ENCODE measurements at regions not wholly inside any gene's neighbourhood (a gene's known extent, or its start where the extent isn't known, plus 50 kb on each side); places are given as distances from the start of the nearest gene placed in this dataset.

DNA sequence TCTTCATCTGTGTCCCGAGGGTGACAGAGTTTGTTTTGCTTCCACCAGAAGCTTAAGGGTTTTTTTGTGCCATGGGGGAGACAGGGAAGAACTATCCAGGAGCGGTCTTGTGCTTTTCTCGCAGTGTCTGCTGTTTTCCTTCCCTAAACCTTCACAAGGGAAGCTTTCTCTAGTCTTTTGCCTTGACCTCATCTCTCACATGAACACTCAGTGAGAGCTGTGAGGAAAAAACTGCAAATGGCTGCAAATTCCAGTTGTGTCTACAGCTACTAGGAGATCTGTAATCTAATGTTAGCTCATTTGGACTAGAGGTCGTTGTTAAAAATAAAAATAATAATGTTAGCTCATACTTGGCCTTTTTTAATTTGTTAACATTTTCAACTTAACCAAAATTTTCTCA lies 264.7 kb upstream of the SESN3 start:
- H3K9me3 ChIP-seq = no peaks in the 10 kb centered on the region
- in situ Hi-C loops (cut with MboI; ENCODE audit: low pct_ligation_motif_present in 1 of 4, low pct_unique_long_range_greater_than_20kb in 1 of 4, low sequenced_read_pairs in 3 of 4) = no loop called here
- DNase-seq = no peak
- no peaks in the 10 kb centered on the region for H3K4me1 ChIP-seq
- no peak overlapping the region for H3K27ac ChIP-seq
- no peaks in the 10 kb centered on the region for H3K36me3 ChIP-seq
- H3K4me3 ChIP-seq = no peak overlapping the region
- WGBS, 2 donors (ENCODE audit: low coverage in 1 of 2) = 64 to 69% methylated on average over 2 to 4 of the region's 4 CpGs
- intact Hi-C loops (cut with DNase I; ENCODE audit: low total_unique reads) = no loop called here
- no peaks in the 10 kb centered on the region for H3K27me3 ChIP-seq
- TF ChIP-seq, protein P1, sequence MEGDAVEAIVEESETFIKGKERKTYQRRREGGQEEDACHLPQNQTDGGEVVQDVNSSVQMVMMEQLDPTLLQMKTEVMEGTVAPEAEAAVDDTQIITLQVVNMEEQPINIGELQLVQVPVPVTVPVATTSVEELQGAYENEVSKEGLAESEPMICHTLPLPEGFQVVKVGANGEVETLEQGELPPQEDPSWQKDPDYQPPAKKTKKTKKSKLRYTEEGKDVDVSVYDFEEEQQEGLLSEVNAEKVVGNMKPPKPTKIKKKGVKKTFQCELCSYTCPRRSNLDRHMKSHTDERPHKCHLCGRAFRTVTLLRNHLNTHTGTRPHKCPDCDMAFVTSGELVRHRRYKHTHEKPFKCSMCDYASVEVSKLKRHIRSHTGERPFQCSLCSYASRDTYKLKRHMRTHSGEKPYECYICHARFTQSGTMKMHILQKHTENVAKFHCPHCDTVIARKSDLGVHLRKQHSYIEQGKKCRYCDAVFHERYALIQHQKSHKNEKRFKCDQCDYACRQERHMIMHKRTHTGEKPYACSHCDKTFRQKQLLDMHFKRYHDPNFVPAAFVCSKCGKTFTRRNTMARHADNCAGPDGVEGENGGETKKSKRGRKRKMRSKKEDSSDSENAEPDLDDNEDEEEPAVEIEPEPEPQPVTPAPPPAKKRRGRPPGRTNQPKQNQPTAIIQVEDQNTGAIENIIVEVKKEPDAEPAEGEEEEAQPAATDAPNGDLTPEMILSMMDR (IDR thresholded peaks at IDR 0.05) = no peak
- no peak for TF ChIP-seq POLR2AphosphoS5 (IDR thresholded peaks at IDR 0.05)
- no peak for TF ChIP-seq EP300 (IDR thresholded peaks at IDR 0.05; ENCODE audit: low read depth)
- no peak for TF ChIP-seq POLR2A (IDR thresholded peaks at IDR 0.05)

DNA sequence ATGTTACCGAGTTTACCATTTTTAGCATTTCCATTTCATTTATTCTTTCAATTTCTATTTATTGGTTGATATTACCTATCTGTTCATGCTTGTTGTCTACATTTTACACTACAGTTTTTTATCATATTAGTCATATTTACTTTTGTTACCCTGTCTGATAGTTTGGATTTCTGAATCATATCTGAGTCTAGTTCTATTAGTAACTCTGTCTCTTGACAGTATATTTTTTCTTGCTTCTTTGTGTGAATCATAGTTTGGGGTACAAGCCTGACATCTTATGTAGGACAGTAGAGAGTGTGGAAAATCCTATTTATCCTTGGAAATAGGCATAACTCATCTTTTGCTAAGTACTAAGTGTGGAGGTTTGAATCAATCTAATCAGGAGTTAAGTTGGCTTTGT lies 263.9 kb upstream of the SESN3 start:
- H3K4me1 ChIP-seq = no peaks in the 10 kb centered on the region
- TF ChIP-seq EP300 (IDR thresholded peaks at IDR 0.05; ENCODE audit: low read depth) (no peak), POLR2A (IDR thresholded peaks at IDR 0.05) (no peak), POLR2AphosphoS5 (IDR thresholded peaks at IDR 0.05) (no peak)
- TF ChIP-seq, protein P1 (IDR thresholded peaks at IDR 0.05) = no peak
- no peaks in the 10 kb centered on the region for H3K36me3 ChIP-seq
- WGBS, 2 donors (ENCODE audit: low coverage in 1 of 2) = 100% methylated on average over 1 of the region's 1 CpG
- H3K9me3 ChIP-seq = no peaks in the 10 kb centered on the region
- in situ Hi-C loops (cut with MboI; ENCODE audit: low pct_ligation_motif_present in 1 of 4, low pct_unique_long_range_greater_than_20kb in 1 of 4, low sequenced_read_pairs in 3 of 4) (no loop called here), intact Hi-C loops (cut with DNase I; ENCODE audit: low total_unique reads) (no loop called here)
- no peak overlapping the region for H3K4me3 ChIP-seq
- DNase-seq = no peak
- H3K27me3 ChIP-seq = no peaks in the 10 kb centered on the region
- H3K27ac ChIP-seq = no peak overlapping the region

DNA sequence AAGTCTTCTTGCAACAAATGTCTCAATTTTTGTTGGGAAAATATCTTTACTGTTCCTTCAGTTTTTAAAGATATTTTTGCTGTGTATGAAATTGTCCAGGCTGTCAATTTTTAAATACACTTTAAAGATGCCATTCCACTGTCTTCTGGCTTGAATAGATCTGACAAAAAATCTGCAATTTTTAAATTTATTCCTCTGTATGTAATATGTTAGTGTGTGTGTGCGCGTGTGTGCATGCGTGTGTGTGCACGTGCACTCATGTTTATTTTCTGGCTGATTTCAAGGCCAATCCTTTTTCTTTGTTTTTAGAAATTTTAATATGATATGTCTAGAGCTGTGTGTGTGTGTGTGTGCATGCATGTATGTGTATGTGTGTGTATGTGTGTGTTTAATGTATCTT lies 263.2 kb upstream of the SESN3 start:
- WGBS, 2 donors (ENCODE audit: low coverage in 1 of 2) = 93 to 100% methylated on average over 4 of the region's 4 CpGs
- DNase-seq = no peak
- H3K4me3 ChIP-seq = no peak overlapping the region
- H3K36me3 ChIP-seq = no peaks in the 10 kb centered on the region
- in situ Hi-C loops (cut with MboI; ENCODE audit: low pct_ligation_motif_present in 1 of 4, low pct_unique_long_range_greater_than_20kb in 1 of 4, low sequenced_read_pairs in 3 of 4) = no loop called here
- H3K27ac ChIP-seq = no peak overlapping the region
- no peaks in the 10 kb centered on the region for H3K27me3 ChIP-seq
- TF ChIP-seq POLR2AphosphoS5 (IDR thresholded peaks at IDR 0.05) (no peak), POLR2A (IDR thresholded peaks at IDR 0.05) (no peak), EP300 (IDR thresholded peaks at IDR 0.05; ENCODE audit: low read depth) (no peak)
- TF ChIP-seq, protein P1 (IDR thresholded peaks at IDR 0.05) = no peak
- intact Hi-C loops (cut with DNase I; ENCODE audit: low total_unique reads) = no loop called here
- H3K4me1 ChIP-seq = no peaks in the 10 kb centered on the region
- no peaks in the 10 kb centered on the region for H3K9me3 ChIP-seq

DNA sequence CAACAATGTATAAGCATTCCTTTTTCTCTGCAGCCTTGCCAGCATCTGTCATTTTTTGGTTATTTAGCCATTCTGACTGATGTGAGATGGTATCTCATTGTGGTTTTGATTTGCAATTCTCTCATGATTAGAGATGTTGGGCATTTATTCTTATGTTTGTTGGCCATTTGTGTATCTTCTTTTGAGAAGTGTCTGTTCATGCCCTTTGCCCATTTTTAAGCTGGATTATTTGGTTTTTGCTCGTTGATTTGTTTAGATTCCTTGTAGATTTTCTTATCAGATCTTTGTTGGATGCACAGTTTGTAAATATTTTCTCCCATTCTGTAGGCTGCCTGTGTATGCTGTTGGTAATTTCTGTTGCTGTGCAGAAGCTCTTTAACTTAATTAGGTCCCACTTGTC lies 259.6 kb upstream of the SESN3 start:
- intact Hi-C loops (cut with DNase I; ENCODE audit: low total_unique reads) (no loop called here), in situ Hi-C loops (cut with MboI; ENCODE audit: low pct_ligation_motif_present in 1 of 4, low pct_unique_long_range_greater_than_20kb in 1 of 4, low sequenced_read_pairs in 3 of 4) (no loop called here)
- H3K4me3 ChIP-seq = no peak overlapping the region
- H3K4me1 ChIP-seq = no peaks in the 10 kb centered on the region
- 56 to 57% methylated on average over 1 of the region's 1 CpG for WGBS, 2 donors (ENCODE audit: low coverage in 1 of 2)
- DNase-seq = no peak
- H3K27me3 ChIP-seq = no peaks in the 10 kb centered on the region
- TF ChIP-seq, protein P1 (IDR thresholded peaks at IDR 0.05) = no peak
- no peak for TF ChIP-seq EP300 (IDR thresholded peaks at IDR 0.05; ENCODE audit: low read depth)
- no peak for TF ChIP-seq POLR2AphosphoS5 (IDR thresholded peaks at IDR 0.05)
- TF ChIP-seq POLR2A (IDR thresholded peaks at IDR 0.05) = no peak
- no peaks in the 10 kb centered on the region for H3K36me3 ChIP-seq
- H3K9me3 ChIP-seq = no peaks in the 10 kb centered on the region
- no peak overlapping the region for H3K27ac ChIP-seq

Measured in transverse colon (tissue), 4 donors.